SK-N-SH (cell line): ENCODE measurements at regions not wholly inside any gene's neighbourhood (a gene's known extent, or its start where the extent isn't known, plus 50 kb on each side); places are given as distances from the start of the nearest gene placed in this dataset.

Experiments
- CHD2 ChIP-seq: fragments of 150-350 bp; IDR thresholded peaks from 2 replicates; pipeline ENCODE4 v1.6.1; 2018; ENCODE audit warnings: low read length; ENCODE audit not compliant: partially characterized antibody
- CTCF ChIP-seq: fragments of 200-600 bp; sonication (generic); IDR thresholded peaks from 2 replicates; pipeline ENCODE4 v1.6.1; 2017; ENCODE audit warnings: antibody characterized with exemption, mild to moderate bottlenecking, moderate library complexity
- EP300 ChIP-seq, 2 experiments: IDR thresholded peaks; 2 replicates each; pipeline versions ENCODE4 v1.4.0 to v1.6.1; 2012; ENCODE audit warnings: borderline replicate concordance in 1 of 2, low read depth in 1 of 2, low read length in 1 of 2
- GABPA ChIP-seq: IDR thresholded peaks from 2 replicates; pipeline ENCODE4 v1.4.0; 2012; ENCODE audit warnings: low read depth, mild to moderate bottlenecking
- IRF3 ChIP-seq: fragments of 150-350 bp; IDR thresholded peaks from 2 replicates; pipeline ENCODE4 v1.6.1; 2016; ENCODE audit warnings: mild to moderate bottlenecking, low read depth, low read length
- JUND ChIP-seq: IDR thresholded peaks from 2 replicates; pipeline ENCODE4 v1.4.0; 2012
- MAX ChIP-seq: IDR thresholded peaks from 2 replicates; pipeline ENCODE4 v1.4.0; 2012; ENCODE audit warnings: low read depth
- POLR2AphosphoS5 ChIP-seq: IDR thresholded peaks from 2 replicates; pipeline ENCODE4 v1.6.1; 2012; ENCODE audit warnings: low read depth, low read length
- RXRA ChIP-seq: IDR thresholded peaks from 2 replicates; pipeline ENCODE4 v1.4.0; 2012; ENCODE audit warnings: low read depth, mild to moderate bottlenecking, borderline replicate concordance
- TEAD4 ChIP-seq: IDR thresholded peaks from 2 replicates; pipeline ENCODE4 v1.4.0; 2012; ENCODE audit warnings: mild to moderate bottlenecking, borderline replicate concordance; ENCODE audit not compliant: insufficient read depth
- YY1 ChIP-seq: IDR thresholded peaks from 2 replicates; pipeline ENCODE4 v1.4.0; 2012; ENCODE audit warnings: low read depth, mild to moderate bottlenecking
- ZBTB33 ChIP-seq: IDR thresholded peaks from 2 replicates; pipeline ENCODE4 v1.4.0; 2012; ENCODE audit warnings: low read depth, borderline replicate concordance

- TF ChIP-seq CTCF (no peak), POLR2AphosphoS5 (no peak), RXRA (no peak), MAX (no peak), ZBTB33 (no peak), GABPA (no peak), IRF3 (no peak), JUND (no peak), YY1 (no peak), CHD2 (no peak), TEAD4 (no peak), EP300 (IDR thresholded peaks at IDR 0.05; ENCODE audit: borderline replicate concordance in 1 of 2, low read depth in 1 of 2, low read length in 1 of 2) (no peak)
These were observed 69.6 kb upstream of the ALDH1B1 start for GRCh38 chr9:38322937-38323336.
